ENCODE measurements at regions not wholly inside any gene's neighbourhood (a gene's known extent, or its start where the extent isn't known, plus 50 kb on each side); places are given as distances from the start of the nearest gene placed in this dataset.

- TF ChIP-seq CTCF (IDR thresholded peaks at IDR 0.05) (no peak), POLR2A (IDR thresholded peaks at IDR 0.05) (no peak), EP300 (IDR thresholded peaks at IDR 0.05) (no peak), POLR2AphosphoS5 (IDR thresholded peaks at IDR 0.05) (no peak)
These were observed 81.8 kb upstream of the SFMBT2 start for GRCh38 chr10:7492660-7493046.
